Anterior cingulate cortex (tissue), 58 donors: ENCODE measurements at regions not wholly inside any gene's neighbourhood (a gene's known extent, or its start where the extent isn't known, plus 50 kb on each side); places are given as distances from the start of the nearest gene placed in this dataset.
A peak's percentile ranks its signal among the peaks of the same experiment; 100 is the strongest.

Experiments
- DNase-seq, 58 donors: peaks; one replicate each; lab custom pipeline; 2025; lab: John Stamatoyannopoulos, UW

DNA sequence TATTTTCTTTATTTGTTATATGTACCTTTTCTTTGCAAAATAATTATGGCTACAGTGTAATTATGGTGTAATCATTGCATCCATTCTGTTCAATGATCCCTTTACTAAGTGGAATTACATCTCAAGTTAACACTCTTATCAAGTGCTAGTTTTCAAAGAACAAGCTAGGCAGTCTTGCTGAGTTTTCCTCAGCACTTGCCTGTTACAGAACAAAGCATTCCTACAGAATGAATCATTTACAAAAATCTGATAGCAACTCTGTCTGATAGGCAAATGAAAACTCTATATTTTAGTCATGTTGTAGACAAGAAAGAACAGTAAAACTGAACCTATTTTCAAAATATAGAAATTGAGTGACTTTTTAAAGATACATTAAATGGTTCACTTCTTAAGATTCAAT, 109.8 kb upstream of the POU3F2 start:
- no peak for DNase-seq

DNA sequence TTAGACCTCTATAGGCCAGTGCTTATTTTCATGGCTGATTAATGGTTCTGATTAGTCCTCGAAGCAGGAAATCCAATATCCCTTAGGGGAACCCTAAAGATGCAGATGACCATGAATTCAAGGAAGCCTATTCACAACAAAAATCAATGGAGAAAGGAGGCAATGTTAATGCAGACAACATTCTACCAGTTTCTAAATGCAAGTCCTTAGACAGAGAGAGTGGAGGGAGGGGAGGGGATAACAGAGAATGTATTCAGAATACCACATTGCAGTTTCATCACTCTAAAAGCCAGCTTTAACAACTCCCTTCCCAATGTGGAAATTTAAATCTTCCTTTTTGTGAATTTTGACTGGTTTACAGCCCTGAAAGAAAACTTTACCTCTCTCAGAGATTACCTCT, 87.1 kb upstream of the POU3F2 start:
- DNase-seq, result no peak

DNA sequence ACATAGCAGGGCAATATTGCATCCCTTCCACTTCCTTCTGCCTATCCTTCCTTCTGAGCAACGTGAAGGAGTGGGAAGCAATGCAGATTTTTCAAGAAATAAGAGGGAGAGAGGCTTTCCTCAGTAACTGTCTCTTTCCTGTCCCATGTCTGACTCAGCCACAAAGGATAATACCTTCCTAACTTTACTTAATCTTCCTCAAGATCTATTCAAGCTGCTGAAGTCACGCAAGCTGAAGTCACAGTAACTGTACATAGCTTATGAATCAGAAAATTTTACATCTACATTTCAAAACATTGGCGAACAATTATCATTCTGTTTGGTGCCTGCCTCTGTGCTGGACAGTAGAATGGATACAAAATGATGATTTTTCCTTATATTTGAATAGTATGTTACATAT, 86.4 kb upstream of the POU3F2 start:
- DNase-seq, result no peak

DNA sequence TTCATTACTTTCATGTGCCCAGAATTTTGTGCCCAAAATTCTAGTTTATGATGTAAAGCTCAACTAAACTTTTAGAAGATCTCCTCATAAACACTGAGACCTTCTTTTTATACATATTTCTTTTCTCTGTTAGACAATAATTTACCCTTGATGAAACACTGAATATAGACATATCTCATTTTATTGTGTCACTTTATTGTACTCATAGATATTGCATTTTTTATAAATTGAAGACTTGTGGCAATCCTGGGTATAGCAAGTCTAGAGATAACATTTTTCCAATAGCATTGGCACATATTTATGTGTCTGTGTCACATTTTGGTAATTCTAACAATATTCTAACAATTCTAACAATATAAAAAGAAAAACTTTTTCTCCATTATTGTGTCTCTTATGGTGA, 74.9 kb upstream of the POU3F2 start:
- DNase-seq, result no peak

DNA sequence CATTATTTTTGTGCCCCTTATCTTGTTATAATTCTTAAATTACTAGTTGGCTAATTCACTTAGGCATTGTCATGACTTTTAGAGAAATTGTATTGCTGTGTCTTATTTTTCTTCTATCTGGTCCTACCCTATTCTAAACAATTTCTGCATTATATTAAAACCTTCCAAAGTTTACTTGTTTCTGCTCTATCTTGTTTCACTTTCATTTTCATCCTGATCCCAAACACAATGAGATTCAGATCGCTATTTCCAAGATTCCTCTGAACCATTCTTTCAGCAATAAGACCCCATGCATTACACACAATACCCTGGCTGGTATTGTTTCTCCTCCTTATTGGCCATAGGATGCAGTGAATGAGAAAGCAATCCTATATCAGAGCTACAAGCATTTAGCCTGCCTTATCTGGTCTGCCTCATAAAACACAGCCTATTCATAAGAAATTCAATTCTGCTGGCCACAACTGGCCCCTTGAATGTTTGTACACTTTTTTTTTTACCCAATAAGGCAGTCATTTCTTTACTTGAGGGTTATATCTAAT, 69.9 kb upstream of the POU3F2 start:
- no peak for DNase-seq

DNA sequence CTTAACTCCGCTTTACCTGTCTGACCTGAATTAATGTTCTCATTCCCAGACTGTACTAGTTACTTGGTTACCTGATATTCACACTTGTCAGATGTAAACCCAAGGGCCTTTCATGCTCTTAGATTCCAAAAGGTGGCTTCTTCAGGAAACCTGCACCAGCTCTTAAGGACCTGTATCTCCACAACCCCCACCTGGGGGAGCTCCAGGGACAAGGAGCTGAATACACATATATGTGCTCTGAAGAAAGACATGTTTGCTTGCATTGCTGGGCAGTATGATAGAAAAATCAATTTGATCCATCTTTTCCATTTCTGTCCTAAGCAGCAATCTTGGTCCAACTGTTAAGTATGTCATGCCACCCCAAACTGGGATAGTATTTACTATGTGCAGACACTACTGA, 64.8 kb upstream of the POU3F2 start:
- peak in 2 of 58 donors; percentile 0 to 2 for DNase-seq

DNA sequence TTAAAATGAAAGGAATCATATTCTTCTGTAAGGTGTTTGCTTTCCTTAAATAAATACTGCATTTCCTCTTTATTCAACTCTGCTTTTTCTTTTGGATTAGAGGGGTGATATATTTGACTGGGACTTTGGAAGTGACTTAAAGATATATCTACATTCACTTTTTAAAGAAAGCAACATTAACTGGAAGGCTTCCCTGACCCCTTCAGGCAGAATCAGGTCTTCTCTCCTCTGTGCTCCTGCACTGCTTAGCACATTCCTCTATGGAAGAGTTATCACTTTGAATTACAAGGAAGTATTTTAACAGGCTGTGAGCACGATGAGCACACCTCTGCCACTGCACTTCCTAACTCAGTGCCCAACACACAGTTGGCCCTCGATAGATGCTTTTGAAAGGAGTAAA, 59.2 kb upstream of the POU3F2 start:
- DNase-seq, result no peak

DNA sequence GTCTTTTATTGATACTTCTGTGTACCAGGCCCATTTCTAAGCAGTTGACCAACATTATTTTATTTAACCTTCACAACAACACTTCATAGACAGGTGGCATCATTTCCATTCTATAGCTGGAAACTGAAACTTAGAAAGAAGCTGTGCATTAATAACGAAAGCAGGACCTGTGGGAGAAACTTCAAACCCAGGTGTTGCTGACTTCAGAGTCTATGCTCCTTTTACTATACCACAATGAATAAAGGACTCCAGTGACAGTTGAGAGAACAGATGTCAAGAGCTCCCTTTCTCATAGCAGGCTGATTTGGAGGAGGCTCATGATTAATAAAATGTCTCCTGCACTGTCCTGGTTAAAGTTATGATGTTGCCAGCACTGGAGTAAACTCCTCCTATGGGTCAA, 56.6 kb upstream of the POU3F2 start:
- DNase-seq, result no peak

DNA sequence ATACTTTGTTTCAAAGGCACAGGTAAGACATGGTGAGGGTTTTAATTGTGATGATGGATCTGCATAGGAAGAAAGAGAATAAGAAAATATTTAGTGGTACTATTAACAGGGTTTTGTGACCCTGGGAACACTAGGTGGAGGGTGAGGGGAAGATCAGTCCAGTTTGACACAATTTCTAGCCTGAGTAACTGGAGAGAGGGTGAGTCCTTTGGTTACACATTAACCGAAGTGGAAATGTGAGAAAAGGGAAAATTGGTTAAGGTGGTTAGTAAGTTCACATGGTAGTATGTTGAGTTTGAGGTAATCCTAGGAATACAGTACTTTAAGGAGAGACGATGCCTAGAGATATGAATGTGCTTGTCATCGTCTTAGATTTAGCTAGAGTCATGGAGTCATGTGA, 54.8 kb upstream of the POU3F2 start:
- DNase-seq, result no peak

DNA sequence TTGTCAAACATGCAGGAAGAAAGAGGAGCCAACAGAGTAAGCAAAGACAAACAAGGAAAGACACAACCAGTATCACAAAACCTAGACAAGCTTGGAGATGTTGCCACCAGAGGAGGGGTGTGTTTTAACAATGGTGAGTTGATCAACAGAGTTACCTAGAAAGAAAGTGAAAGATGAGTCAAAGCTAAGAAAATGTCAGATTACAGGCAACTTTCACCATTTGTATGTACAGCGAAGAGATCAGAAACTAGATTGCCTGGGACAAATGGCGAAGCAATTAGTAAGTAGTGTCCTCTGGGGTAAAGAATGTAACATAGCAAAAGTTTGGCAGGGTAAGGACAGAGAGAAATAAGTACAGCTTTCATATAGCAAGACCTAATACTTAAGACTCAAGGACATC, 51.6 kb upstream of the POU3F2 start:
- no peak for DNase-seq

DNA sequence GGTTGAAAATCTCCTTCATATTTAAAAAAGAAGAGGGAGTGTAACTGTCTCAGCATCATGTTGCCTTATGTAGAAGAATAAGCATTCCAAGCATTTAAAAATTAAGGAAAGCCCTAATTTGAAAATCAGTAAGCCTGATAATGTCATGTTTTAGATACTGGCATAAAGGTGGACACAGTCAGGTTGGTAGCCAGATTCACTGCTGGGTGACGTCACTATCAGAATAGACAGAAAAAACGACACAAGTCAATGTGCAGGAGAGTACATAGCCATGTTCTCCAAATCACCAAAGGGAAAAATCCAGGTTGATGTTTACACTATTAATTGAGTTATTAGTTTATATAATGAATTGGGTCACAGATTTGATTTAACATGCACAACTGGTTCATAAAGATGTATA, 50.8 kb upstream of the POU3F2 start:
- no peak for DNase-seq
